HG03342 (cell line): ENCODE measurements at regions not wholly inside any gene's neighbourhood (a gene's known extent, or its start where the extent isn't known, plus 50 kb on each side); places are given as distances from the start of the nearest gene placed in this dataset.

Experiments
- ATAC-seq: cut with Tn5 transposase; IDR thresholded peaks from one replicate; pipeline ENCODE4 v1.9.1; 2021; ENCODE audit warnings: mild to moderate bottlenecking, moderate library complexity; ENCODE audit not compliant: unreplicated experiment

GRCh38 chr13:102935896-102936321, 90.1 kb downstream of the ERCC5 start:
- no peak for ATAC-seq

- ATAC-seq = no peak
These were observed 87.7 kb downstream of the ERCC5 start for GRCh38 chr13:102933523-102933922.

GRCh38 chr13:102933122-102933521, 87.3 kb downstream of the ERCC5 start:
- ATAC-seq = no peak

GRCh38 chr13:102932331-102932730, 86.5 kb downstream of the ERCC5 start:
- no peak for ATAC-seq

GRCh38 chr13:102930566-102930965, 84.7 kb downstream of the ERCC5 start:
- ATAC-seq = no peak

- no peak for ATAC-seq
These were observed 83.3 kb downstream of the ERCC5 start for GRCh38 chr13:102928941-102929675.
